GM23338 (cell line): ENCODE measurements at regions not wholly inside any gene's neighbourhood (a gene's known extent, or its start where the extent isn't known, plus 50 kb on each side); places are given as distances from the start of the nearest gene placed in this dataset.

Experiments used
- CTCF ChIP-seq, 2 experiments: fragments of 200-600 bp in 1 of 2; sonication (generic) in 1 of 2; conservative IDR thresholded peaks; 2 replicates each; pipeline versions ENCODE4 v1.5.1 to v1.6.1; 2016 to 2017; ENCODE audit warnings: antibody characterized with exemption in 2 of 2, low read depth in 2 of 2, mild to moderate bottlenecking in 2 of 2, moderate library complexity in 1 of 2
- REST ChIP-seq: IDR thresholded peaks from one replicate; pipeline ENCODE4 v1.6.1; 2018; ENCODE audit warnings: antibody characterized with exemption; ENCODE audit not compliant: unreplicated experiment

GRCh38 chr16:50945171-50945570 is 203.3 kb downstream of the CYLD start:
- no peak for TF ChIP-seq REST
- TF ChIP-seq CTCF (conservative IDR thresholded peaks at IDR 0.05; ENCODE audit: low read depth in 2 of 2) = no peak
